Glutamatergic neuron (in vitro differentiated cells): ENCODE measurements at regions not wholly inside any gene's neighbourhood (a gene's known extent, or its start where the extent isn't known, plus 50 kb on each side); places are given as distances from the start of the nearest gene placed in this dataset.

Source experiments
- DNase-seq: peaks from one replicate; pipeline ENCODE4 v3.0.0; 2022
- H3K27ac Mint-ChIP-seq: one replicate; pipeline ENCODE4 v1.8.0; 2020; ENCODE audit warnings: mild to moderate bottlenecking, mixed read lengths, inconsistent platforms; ENCODE audit not compliant: unreplicated experiment
- H3K27me3 Mint-ChIP-seq: one replicate; pipeline ENCODE4 v1.8.0; 2020; ENCODE audit warnings: mild to moderate bottlenecking, moderate library complexity, mixed read lengths, inconsistent platforms; ENCODE audit not compliant: unreplicated experiment
- H3K36me3 Mint-ChIP-seq: one replicate; pipeline ENCODE4 v1.8.0; 2020; ENCODE audit warnings: mild to moderate bottlenecking, mixed read lengths, inconsistent platforms; ENCODE audit not compliant: unreplicated experiment
- H3K4me1 Mint-ChIP-seq: one replicate; pipeline ENCODE4 v1.8.0; 2020; ENCODE audit warnings: mild to moderate bottlenecking, low read depth, mixed read lengths, inconsistent platforms; ENCODE audit not compliant: unreplicated experiment
- H3K4me3 Mint-ChIP-seq: one replicate; pipeline ENCODE4 v1.8.0; 2020; ENCODE audit warnings: mild to moderate bottlenecking, mixed read lengths, inconsistent platforms; ENCODE audit not compliant: unreplicated experiment
- H3K9me3 Mint-ChIP-seq: one replicate; pipeline ENCODE4 v1.8.0; 2020; ENCODE audit warnings: mild to moderate bottlenecking, moderate library complexity, mixed read lengths, inconsistent platforms; ENCODE audit not compliant: unreplicated experiment
- TF ChIP-seq, protein P1 (sequence below): fragments of 200-600 bp; sonication (generic); IDR thresholded peaks from one replicate; pipeline ENCODE4 v1.5.0; 2021; ENCODE audit not compliant: partially characterized antibody, unreplicated experiment

DNA sequence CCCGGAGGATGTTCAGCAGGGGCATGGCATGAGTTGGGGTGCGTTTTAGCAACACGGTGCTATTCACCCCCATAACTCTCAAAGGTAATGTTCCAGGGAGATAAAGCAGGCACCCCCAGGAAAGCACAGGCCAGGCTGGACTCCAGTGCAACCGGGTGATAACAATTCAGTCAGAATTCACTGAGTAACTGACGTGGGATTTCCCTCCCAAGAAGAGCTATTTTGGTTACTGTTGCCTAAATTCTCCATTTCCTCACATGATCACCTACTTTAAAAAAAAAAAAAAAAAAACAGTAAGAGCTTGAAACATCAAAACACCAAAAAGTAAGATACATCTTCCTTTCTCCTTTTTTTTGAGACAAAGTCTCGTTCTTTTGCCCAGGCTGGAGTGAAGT lies 137.6 kb upstream of the WWC1 start:
- H3K27me3 Mint-ChIP-seq, result no peaks in the 10 kb centered on the region
- H3K4me3 Mint-ChIP-seq, result no peak overlapping the region
- peaks cover 2% of the 10 kb centered on the region for H3K9me3 Mint-ChIP-seq

DNA sequence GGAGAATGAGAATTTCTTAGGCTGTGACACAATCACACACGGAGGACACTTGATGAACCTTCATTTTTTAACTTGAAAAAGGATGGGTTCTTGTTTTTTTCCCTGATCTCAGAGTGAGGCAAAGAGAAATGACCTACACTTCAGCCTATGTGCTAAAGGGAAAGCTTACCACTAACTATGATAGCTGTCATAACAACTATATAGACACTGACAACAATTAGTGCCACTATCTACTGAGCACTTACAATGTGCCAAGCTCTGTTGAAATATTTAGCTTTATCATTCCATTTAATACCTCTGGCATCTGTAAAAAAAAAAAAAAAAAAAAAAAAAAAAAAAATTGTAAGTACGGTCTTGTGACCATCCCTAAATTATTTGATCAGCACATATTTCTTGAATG lies 135.9 kb upstream of the WWC1 start:
- TF ChIP-seq, protein P1, sequence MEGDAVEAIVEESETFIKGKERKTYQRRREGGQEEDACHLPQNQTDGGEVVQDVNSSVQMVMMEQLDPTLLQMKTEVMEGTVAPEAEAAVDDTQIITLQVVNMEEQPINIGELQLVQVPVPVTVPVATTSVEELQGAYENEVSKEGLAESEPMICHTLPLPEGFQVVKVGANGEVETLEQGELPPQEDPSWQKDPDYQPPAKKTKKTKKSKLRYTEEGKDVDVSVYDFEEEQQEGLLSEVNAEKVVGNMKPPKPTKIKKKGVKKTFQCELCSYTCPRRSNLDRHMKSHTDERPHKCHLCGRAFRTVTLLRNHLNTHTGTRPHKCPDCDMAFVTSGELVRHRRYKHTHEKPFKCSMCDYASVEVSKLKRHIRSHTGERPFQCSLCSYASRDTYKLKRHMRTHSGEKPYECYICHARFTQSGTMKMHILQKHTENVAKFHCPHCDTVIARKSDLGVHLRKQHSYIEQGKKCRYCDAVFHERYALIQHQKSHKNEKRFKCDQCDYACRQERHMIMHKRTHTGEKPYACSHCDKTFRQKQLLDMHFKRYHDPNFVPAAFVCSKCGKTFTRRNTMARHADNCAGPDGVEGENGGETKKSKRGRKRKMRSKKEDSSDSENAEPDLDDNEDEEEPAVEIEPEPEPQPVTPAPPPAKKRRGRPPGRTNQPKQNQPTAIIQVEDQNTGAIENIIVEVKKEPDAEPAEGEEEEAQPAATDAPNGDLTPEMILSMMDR, result no peak
- no peaks in the 10 kb centered on the region for H3K36me3 Mint-ChIP-seq
- H3K27me3 Mint-ChIP-seq, result no peaks in the 10 kb centered on the region
- peaks cover 34% of the 10 kb centered on the region for H3K4me1 Mint-ChIP-seq
- peak overlapping the region; percentile 50 for H3K27ac Mint-ChIP-seq
- no peak for DNase-seq
- no peak overlapping the region for H3K4me3 Mint-ChIP-seq
- peaks cover 2% of the 10 kb centered on the region for H3K9me3 Mint-ChIP-seq

More for the DNA sequence above, 137.6 kb upstream of the WWC1 start:
- DNase-seq, result no peak
- Mint-ChIP-seq H3K4me1 (peaks cover 41% of the 10 kb centered on the region), H3K27ac (no peak overlapping the region), H3K36me3 (no peaks in the 10 kb centered on the region)
- TF ChIP-seq, protein P1, result no peak

DNA sequence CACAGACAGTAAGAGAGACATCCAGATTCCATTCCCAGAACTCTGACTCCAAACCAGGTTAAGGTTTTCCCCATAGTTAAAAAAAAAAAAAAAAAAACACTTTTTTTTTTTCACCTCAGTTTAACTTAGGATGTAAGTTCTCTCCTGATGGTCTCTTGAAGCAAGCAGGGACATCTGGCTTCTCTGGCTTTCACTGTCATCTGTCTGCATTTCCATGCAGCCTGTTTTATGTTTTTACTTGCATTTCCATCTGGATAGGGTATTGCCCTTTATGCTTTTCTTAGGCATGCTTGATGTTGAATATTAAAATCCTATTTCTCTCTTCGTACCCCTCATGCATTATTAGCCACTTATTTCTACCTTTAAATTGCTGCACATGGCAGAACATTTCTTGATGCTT lies 135.3 kb upstream of the WWC1 start:
- Mint-ChIP-seq H3K4me3 (no peak overlapping the region), H3K36me3 (no peaks in the 10 kb centered on the region), H3K27me3 (no peaks in the 10 kb centered on the region), H3K9me3 (peaks cover 2% of the 10 kb centered on the region), H3K27ac (peak overlapping the region; percentile 24), H3K4me1 (peaks cover 40% of the 10 kb centered on the region)
- no peak for DNase-seq
- TF ChIP-seq, protein P1, result no peak

DNA sequence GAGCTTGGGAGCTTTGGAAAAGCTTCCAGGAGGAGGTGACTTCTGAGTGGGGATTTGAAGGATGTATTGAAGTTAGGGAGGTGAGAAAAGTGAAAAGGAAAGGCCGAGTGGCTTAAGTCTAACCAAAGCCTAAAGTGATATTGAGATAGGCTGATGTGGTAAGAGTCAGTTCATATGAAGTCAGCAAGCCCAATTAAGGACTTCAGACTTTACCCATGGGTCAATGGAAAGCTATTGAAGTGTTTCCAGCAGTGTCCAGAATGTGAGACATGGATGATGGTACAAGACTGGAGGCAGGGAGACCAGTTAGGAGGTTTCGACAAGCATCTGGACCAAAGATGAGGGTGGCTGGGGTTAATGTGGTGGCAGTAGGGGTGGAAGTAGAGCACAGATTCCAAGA lies 134.3 kb upstream of the WWC1 start:
- Mint-ChIP-seq H3K4me1 (peaks cover 48% of the 10 kb centered on the region), H3K27ac (no peak overlapping the region), H3K27me3 (no peaks in the 10 kb centered on the region), H3K36me3 (no peaks in the 10 kb centered on the region), H3K4me3 (no peak overlapping the region), H3K9me3 (peaks cover 2% of the 10 kb centered on the region)
- no peak for DNase-seq
- TF ChIP-seq, protein P1, result no peak

DNA sequence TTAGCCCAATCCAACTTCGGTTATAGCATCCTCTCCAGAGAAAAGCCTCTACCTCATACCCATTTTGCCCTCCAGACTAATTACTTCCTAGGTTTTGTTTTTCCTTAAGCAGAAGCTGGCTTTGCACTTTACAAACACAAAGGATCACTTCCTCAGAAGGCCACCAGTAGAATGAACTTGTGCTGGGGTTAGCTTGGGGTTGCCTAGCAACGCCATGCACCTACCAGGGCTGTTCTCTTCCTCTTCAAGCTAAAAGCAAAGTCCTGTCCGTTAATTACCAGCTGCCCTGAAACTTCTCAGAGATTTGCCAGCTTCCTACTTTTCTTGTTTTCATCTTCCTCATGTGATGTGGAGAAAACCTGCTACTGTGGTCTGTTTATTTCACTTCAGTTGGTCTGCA lies 132.0 kb upstream of the WWC1 start:
- Mint-ChIP-seq H3K27ac (peak overlapping the region; percentile 56), H3K4me1 (peaks cover 48% of the 10 kb centered on the region)

More for the DNA sequence above, 132.0 kb upstream of the WWC1 start:
- H3K36me3 Mint-ChIP-seq, result no peaks in the 10 kb centered on the region
- no peak overlapping the region for H3K4me3 Mint-ChIP-seq
- peaks cover 7% of the 10 kb centered on the region for H3K9me3 Mint-ChIP-seq
- no peak for DNase-seq
- H3K27me3 Mint-ChIP-seq, result peaks cover 6% of the 10 kb centered on the region
- TF ChIP-seq, protein P1, result no peak
